Coronary artery (tissue), 2 donors: ENCODE measurements at regions not wholly inside any gene's neighbourhood (a gene's known extent, or its start where the extent isn't known, plus 50 kb on each side); places are given as distances from the start of the nearest gene placed in this dataset.

Experiments
- DNase-seq: peaks from one replicate; pipeline ENCODE4 v3.0.0-alpha.2; 2017; ENCODE audit warnings: low spot score
- H3K27ac ChIP-seq, 2 donors: fragments of 200-600 bp; sonication (generic); one replicate each; pipeline ENCODE4 v1.5.1; 2016 to 2019
- H3K4me3 ChIP-seq: fragments of 200-600 bp; sonication (generic); 2 replicates; pipeline ENCODE4 v1.5.1; 2016; ENCODE audit warnings: mild to moderate bottlenecking, moderate library complexity
- CTCF ChIP-seq: fragments of 200-600 bp; sonication (generic); IDR thresholded peaks from one replicate; pipeline ENCODE4 v1.5.1; 2019; ENCODE audit warnings: antibody characterized with exemption

GRCh38 chr6:37550191-37550831, 50.6 kb upstream of the CCDC167 start:
- no peak for TF ChIP-seq CTCF
- no peak for DNase-seq
- Histone ChIP-seq H3K4me3 (no peak overlapping the region), H3K27ac (no peak overlapping the region)

GRCh38 chr6:37549558-37549957, 49.9 kb upstream of the CCDC167 start:
- no peak overlapping the region for H3K27ac ChIP-seq
- DNase-seq, result no peak
- TF ChIP-seq CTCF, result no peak

More at GRCh38 chr6:37549558-37549957, 49.9 kb upstream of the CCDC167 start:
- no peak overlapping the region for H3K4me3 ChIP-seq
